Mesothelial cell of epicardium (in vitro differentiated cells): ENCODE measurements at regions not wholly inside any gene's neighbourhood (a gene's known extent, or its start where the extent isn't known, plus 50 kb on each side); places are given as distances from the start of the nearest gene placed in this dataset.
"Not testable (repeated sequence)": the region's sequence is repeated elsewhere in the genome, so short reads cannot be mapped to it uniquely, and the experiment has no call there.

Experiments used
- DNase-seq, 2 experiments: peaks; one replicate each; pipeline ENCODE4 v3.0.0; 2021; ENCODE audit warnings: low spot score in 2 of 2; ENCODE audit not compliant: unreplicated experiment in 2 of 2
- H3K27ac Mint-ChIP-seq: 2 replicates; pipeline ENCODE4 v1.8.0; 2021; ENCODE audit warnings: mixed read lengths
- H3K27me3 Mint-ChIP-seq: 2 replicates; pipeline ENCODE4 v1.8.0; 2021; ENCODE audit warnings: low read depth, mixed read lengths
- H3K36me3 Mint-ChIP-seq: 2 replicates; pipeline ENCODE4 v1.8.0; 2021; ENCODE audit warnings: mixed read lengths
- H3K4me1 Mint-ChIP-seq: 2 replicates; pipeline ENCODE4 v1.8.0; 2021; ENCODE audit warnings: mixed read lengths
- H3K4me3 Mint-ChIP-seq: 2 replicates; pipeline ENCODE4 v1.8.0; 2021; ENCODE audit warnings: mild to moderate bottlenecking, moderate library complexity, mixed read lengths
- H3K9me3 Mint-ChIP-seq: 2 replicates; pipeline ENCODE4 v1.8.0; 2021; ENCODE audit warnings: mixed read lengths
- TF ChIP-seq, protein P1 (sequence below): fragments of 200-600 bp; sonication (generic); IDR thresholded peaks from one replicate; pipeline ENCODE4 v1.5.0; 2021; ENCODE audit warnings: antibody characterized with exemption; ENCODE audit not compliant: unreplicated experiment

DNA sequence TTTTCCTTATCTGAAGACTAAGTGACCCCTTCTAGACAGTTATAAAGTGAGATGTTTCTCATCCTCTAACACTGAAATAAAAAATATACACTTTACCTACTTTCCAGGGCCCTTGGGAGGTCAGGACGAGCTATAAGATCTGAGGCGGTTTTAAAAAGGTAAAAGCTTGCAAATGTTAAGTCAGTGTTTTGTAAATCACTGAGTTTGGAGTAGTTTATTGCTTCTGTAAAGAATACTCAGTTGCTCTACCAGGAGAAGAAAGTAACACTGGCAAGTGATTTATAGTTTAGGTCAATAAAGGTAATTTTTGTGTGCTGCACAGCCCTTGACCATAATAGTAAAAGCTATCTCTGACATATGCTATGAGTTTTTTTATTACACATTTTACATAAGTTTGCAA is 584.5 kb downstream of the TMTC2 start:
- Mint-ChIP-seq H3K4me3 (no peak overlapping the region), H3K9me3 (peaks cover 39% of the 10 kb centered on the region), H3K4me1 (no peaks in the 10 kb centered on the region), H3K27me3 (no peaks in the 10 kb centered on the region), H3K36me3 (no peaks in the 10 kb centered on the region), H3K27ac (no peak overlapping the region)
- TF ChIP-seq, protein P1, sequence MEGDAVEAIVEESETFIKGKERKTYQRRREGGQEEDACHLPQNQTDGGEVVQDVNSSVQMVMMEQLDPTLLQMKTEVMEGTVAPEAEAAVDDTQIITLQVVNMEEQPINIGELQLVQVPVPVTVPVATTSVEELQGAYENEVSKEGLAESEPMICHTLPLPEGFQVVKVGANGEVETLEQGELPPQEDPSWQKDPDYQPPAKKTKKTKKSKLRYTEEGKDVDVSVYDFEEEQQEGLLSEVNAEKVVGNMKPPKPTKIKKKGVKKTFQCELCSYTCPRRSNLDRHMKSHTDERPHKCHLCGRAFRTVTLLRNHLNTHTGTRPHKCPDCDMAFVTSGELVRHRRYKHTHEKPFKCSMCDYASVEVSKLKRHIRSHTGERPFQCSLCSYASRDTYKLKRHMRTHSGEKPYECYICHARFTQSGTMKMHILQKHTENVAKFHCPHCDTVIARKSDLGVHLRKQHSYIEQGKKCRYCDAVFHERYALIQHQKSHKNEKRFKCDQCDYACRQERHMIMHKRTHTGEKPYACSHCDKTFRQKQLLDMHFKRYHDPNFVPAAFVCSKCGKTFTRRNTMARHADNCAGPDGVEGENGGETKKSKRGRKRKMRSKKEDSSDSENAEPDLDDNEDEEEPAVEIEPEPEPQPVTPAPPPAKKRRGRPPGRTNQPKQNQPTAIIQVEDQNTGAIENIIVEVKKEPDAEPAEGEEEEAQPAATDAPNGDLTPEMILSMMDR: no peak
- no peak for DNase-seq

DNA sequence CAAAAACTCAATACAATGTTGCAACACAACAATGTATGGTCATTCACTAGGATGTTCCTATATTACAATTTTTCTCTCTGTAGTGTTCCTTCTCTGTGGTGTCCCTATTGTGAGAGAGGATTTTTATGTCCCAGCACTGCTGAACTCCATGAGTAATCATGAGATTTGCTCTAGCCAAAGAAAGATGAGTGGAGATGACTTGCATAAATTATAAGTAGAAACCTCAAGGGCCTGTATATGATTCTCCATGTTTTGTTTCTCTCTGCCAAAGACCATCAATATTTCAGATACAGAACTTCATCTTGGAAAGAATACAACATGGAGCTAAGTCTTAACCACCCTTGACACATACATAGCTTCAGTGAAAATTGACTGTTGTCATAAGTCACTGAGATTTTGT is 579.1 kb downstream of the TMTC2 start:
- no peak for DNase-seq
- H3K9me3 Mint-ChIP-seq: peaks cover 13% of the 10 kb centered on the region
- H3K4me1 Mint-ChIP-seq: no peaks in the 10 kb centered on the region
- H3K36me3 Mint-ChIP-seq: no peaks in the 10 kb centered on the region
- H3K4me3 Mint-ChIP-seq: no peak overlapping the region
- no peaks in the 10 kb centered on the region for H3K27me3 Mint-ChIP-seq
- TF ChIP-seq, protein P1: no peak
- no peak overlapping the region for H3K27ac Mint-ChIP-seq

DNA sequence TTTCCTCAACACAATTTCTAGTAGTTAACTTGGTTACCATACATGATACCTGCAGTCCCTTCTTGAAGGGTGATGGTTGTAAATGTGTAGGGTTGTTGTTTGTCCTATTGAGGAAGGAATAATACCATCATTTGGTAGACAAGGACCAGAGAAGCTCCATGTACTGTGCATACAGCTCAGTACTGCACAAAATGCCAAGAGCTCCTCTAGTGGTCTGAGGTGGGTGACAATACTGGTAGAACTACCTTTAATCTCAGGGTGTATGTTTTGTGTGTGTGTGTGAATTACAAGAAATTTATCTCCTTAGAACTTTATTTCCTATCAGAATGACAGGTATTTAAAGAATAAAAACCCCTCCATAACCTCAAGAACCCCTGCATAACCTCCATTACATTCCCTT is 575.3 kb downstream of the TMTC2 start:
- no peaks in the 10 kb centered on the region for H3K27me3 Mint-ChIP-seq
- H3K4me3 Mint-ChIP-seq: no peak overlapping the region
- TF ChIP-seq, protein P1: no peak
- peaks cover 4% of the 10 kb centered on the region for H3K9me3 Mint-ChIP-seq
- H3K36me3 Mint-ChIP-seq: no peaks in the 10 kb centered on the region
- H3K4me1 Mint-ChIP-seq: no peaks in the 10 kb centered on the region
- DNase-seq: no peak
- no peak overlapping the region for H3K27ac Mint-ChIP-seq

DNA sequence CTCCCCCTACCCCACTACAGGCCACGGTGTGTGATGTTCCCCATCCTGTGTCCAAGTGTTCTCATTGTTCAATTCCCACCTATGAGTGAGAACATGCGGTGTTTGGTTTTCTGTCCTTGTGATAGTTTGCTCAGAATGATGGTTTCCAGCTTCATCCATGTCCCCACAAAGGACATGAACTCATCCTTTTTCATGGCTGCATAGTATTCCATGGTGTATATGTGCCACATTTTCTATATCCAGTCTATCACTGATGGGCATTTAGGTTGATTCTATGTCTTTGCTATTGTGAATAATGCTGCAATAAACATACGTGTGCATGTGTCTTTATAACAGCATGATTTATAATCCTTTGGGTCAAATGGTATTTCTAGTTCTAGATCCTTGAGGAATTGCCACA is 573.4 kb downstream of the TMTC2 start:
- not testable (repeated sequence) for H3K9me3 Mint-ChIP-seq, H3K36me3 Mint-ChIP-seq, DNase-seq, H3K4me1 Mint-ChIP-seq, H3K27me3 Mint-ChIP-seq, H3K27ac Mint-ChIP-seq, H3K4me3 Mint-ChIP-seq

DNA sequence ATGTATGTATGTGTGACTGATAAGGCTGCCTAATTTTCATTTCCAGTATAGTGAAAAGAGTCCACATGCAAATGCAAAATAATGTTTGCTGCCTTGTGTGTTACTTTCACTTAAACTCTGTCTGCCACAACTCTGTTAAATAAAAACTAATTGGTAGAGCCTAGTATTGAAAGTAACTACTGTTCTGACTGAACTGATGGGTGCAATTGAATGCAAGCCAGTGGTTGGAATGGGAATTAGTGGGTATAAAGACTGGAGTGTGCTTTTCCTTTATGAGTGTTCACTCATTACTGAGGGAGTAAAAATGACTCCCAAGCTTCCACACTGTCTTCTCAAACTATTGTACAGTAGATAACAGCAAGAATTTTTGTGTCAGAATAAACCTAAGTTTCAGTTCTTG is 571.0 kb downstream of the TMTC2 start:
- TF ChIP-seq, protein P1: no peak
- no peaks in the 10 kb centered on the region for H3K4me1 Mint-ChIP-seq
- H3K27ac Mint-ChIP-seq: no peak overlapping the region
- DNase-seq: no peak
- peaks cover 16% of the 10 kb centered on the region for H3K9me3 Mint-ChIP-seq
- no peaks in the 10 kb centered on the region for H3K36me3 Mint-ChIP-seq
- H3K27me3 Mint-ChIP-seq: no peaks in the 10 kb centered on the region
- no peak overlapping the region for H3K4me3 Mint-ChIP-seq

DNA sequence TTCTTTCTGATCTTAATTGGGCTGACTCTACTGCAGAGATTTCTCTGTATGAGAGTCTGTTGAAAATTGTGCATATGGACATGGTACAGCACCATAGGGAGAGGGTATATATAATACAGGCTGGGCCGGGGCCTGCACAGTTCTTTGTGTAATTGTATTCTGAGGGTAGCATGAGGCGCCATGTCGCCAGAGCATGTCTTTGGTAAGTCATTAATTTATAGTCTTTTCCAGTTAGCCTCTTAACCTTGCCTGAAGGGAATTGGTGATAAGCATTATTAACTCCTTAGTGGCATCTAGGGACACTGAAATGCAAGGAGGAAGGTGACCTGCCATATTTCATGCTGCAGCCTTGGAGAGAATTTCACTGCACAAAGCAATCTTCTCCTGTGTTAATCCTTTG is 569.9 kb downstream of the TMTC2 start:
- no peak for DNase-seq
- H3K36me3 Mint-ChIP-seq: no peaks in the 10 kb centered on the region
- H3K4me3 Mint-ChIP-seq: no peak overlapping the region
- H3K9me3 Mint-ChIP-seq: peaks cover 18% of the 10 kb centered on the region
- H3K4me1 Mint-ChIP-seq: no peaks in the 10 kb centered on the region
- TF ChIP-seq, protein P1: no peak
- no peaks in the 10 kb centered on the region for H3K27me3 Mint-ChIP-seq
- H3K27ac Mint-ChIP-seq: no peak overlapping the region
